Liver (tissue), 3 donors: ENCODE measurements at regions not wholly inside any gene's neighbourhood (a gene's known extent, or its start where the extent isn't known, plus 50 kb on each side); places are given as distances from the start of the nearest gene placed in this dataset.

Experiments used
- FOXA1 ChIP-seq: IDR thresholded peaks from 2 replicates; pipeline ENCODE4 v1.6.1; 2016; ENCODE audit warnings: antibody characterized with exemption
- GABPA ChIP-seq, 2 donors: IDR thresholded peaks in 1 of 2; conservative IDR thresholded peaks in 1 of 2; 2 replicates each; pipeline ENCODE4 v1.6.1; 2016; ENCODE audit warnings: antibody characterized with exemption in 2 of 2, mild to moderate bottlenecking in 1 of 2, moderate library complexity in 1 of 2
- HNF4G ChIP-seq: IDR thresholded peaks from 2 replicates; pipeline ENCODE4 v1.6.1; 2016; ENCODE audit warnings: antibody characterized with exemption
- RAD21 ChIP-seq, 2 donors: IDR thresholded peaks; 2 replicates each; pipeline ENCODE4 v1.6.1; 2016; ENCODE audit warnings: antibody characterized with exemption in 2 of 2, mild to moderate bottlenecking in 2 of 2
- REST ChIP-seq: IDR thresholded peaks from 2 replicates; pipeline ENCODE4 v1.6.1; 2016; ENCODE audit warnings: antibody characterized with exemption, mild to moderate bottlenecking
- RXRA ChIP-seq, 2 donors: IDR thresholded peaks; 2 replicates each; pipeline ENCODE4 v1.6.1; 2017 to 2018; ENCODE audit warnings: antibody characterized with exemption in 2 of 2, mild to moderate bottlenecking in 1 of 2
- TAF1 ChIP-seq: conservative IDR thresholded peaks from 2 replicates; pipeline ENCODE4 v1.6.1; 2016; ENCODE audit warnings: antibody characterized with exemption, mild to moderate bottlenecking
- TF ChIP-seq, protein P1 (sequence below): fragments of 150-350 bp; IDR thresholded peaks from 2 replicates; pipeline ENCODE4 v1.5.1; 2017; ENCODE audit warnings: improper control_type of control experiment, low read depth, low read length; ENCODE audit not compliant: missing input control
- donor health status: healthy.
- donor health status: healthy.

DNA sequence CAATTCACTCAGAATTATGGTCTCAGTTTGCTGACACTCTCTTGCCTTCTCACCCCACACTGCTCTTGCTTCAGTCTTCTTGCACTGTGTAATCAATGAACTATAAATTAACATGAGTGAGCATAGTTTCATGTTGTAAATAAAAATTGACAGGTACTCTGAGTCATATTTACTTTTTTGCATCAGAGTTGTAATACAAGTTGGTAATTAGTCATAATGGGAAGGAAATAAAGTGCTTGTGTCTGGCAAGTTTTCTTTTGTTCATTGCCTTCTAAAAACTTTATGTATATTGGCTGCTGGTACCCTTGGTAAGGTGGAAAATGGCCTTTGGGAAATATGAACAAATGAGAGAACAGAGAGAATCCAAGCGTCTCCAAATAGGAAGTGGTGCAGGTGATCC lies 169.3 kb upstream of the MAGI2 start:
- TF ChIP-seq, protein P1, sequence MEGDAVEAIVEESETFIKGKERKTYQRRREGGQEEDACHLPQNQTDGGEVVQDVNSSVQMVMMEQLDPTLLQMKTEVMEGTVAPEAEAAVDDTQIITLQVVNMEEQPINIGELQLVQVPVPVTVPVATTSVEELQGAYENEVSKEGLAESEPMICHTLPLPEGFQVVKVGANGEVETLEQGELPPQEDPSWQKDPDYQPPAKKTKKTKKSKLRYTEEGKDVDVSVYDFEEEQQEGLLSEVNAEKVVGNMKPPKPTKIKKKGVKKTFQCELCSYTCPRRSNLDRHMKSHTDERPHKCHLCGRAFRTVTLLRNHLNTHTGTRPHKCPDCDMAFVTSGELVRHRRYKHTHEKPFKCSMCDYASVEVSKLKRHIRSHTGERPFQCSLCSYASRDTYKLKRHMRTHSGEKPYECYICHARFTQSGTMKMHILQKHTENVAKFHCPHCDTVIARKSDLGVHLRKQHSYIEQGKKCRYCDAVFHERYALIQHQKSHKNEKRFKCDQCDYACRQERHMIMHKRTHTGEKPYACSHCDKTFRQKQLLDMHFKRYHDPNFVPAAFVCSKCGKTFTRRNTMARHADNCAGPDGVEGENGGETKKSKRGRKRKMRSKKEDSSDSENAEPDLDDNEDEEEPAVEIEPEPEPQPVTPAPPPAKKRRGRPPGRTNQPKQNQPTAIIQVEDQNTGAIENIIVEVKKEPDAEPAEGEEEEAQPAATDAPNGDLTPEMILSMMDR, result no peak
- TF ChIP-seq FOXA1, result no peak
- TF ChIP-seq TAF1, result no peak
- no peak for TF ChIP-seq REST
- TF ChIP-seq GABPA (IDR thresholded peaks at IDR 0.05 in 1 of 2, conservative IDR thresholded peaks at IDR 0.05 in 1 of 2), result no peak
- TF ChIP-seq HNF4G, result no peak
- TF ChIP-seq RAD21 (IDR thresholded peaks at IDR 0.05), result no peak
- no peak for TF ChIP-seq RXRA (IDR thresholded peaks at IDR 0.05)
